Epidermal melanocyte (primary cell): ENCODE measurements at regions not wholly inside any gene's neighbourhood (a gene's known extent, or its start where the extent isn't known, plus 50 kb on each side); places are given as distances from the start of the nearest gene placed in this dataset.
"Not testable (repeated sequence)": the region's sequence is repeated elsewhere in the genome, so short reads cannot be mapped to it uniquely, and the experiment has no call there.

ENCODE experiments used
- DNase-seq: peaks from one replicate; pipeline ENCODE4 v3.0.0; 2011; ENCODE audit warnings: low spot score; ENCODE audit not compliant: insufficient read length

GRCh38 chr10:3578682-3579081 is 206.3 kb downstream of the KLF6 start:
- no peak for DNase-seq

DNA sequence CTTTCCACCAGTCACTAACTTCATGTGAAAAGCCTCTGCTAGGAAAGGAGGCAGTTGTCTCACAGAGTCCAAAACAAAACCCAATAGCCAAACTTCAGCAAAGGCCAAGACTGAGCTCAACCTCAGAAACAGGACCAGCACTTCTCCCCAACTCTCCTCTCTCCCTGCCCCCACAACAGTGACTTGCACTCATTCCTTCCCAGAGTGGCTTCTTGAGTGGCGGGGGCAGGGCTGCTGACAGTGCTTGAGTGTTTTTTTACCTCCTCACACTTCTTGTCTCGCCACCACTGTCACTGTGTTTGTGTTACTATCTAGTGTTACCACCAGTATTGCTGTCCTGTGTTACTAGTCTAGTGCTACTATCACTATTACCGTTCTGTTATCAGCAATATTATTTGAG is 206.8 kb downstream of the KLF6 start:
- no peak for DNase-seq

DNA sequence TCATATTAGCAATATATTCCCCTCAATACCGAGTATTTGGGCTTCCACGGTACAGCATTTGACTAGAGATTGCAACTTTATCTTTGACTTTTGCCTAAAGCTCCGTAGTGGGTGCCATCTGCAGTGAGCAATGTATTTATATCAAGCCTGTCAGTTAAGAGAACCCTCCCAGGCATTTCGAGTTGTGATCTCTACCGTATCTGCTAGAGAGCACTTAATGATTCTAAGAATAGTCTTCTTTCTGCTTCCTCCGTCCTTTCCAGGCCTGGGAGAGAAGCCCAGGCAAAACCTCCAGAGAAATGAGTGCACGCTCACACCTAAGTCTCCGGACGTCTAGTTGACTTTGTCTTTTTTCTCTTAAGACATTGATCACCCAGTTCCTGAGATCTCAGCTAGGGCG is 210.6 kb downstream of the KLF6 start:
- no peak for DNase-seq

GRCh38 chr10:3573498-3573897 is 211.5 kb downstream of the KLF6 start:
- DNase-seq, result no peak

DNA sequence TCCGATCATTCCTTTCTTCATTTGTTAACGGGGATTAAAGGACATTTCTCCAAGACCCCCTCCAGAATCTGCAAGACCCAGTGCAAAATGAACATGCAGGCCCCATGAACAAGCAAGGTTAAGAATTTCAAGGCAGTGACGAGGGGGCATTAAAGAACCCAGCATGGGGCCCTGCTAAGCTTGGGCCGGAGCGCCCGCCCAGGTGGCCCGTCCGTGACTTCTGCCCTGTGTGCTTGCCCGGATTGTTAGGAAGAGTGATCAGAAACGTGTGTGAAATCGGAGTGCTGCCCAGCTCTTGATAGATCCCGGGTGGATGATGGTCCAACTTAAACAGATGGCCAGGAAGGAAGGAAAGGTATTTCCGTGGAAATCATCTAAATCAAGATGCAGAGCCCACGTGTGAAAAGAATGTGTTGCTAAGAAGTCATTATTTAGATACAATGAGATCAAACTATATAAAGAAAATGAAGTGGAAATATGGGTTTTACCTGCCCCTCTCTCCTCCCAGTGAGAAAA is 213.6 kb downstream of the KLF6 start:
- DNase-seq, result no peak

GRCh38 chr10:3570855-3571266 is 214.1 kb downstream of the KLF6 start:
- DNase-seq, result no peak

DNA sequence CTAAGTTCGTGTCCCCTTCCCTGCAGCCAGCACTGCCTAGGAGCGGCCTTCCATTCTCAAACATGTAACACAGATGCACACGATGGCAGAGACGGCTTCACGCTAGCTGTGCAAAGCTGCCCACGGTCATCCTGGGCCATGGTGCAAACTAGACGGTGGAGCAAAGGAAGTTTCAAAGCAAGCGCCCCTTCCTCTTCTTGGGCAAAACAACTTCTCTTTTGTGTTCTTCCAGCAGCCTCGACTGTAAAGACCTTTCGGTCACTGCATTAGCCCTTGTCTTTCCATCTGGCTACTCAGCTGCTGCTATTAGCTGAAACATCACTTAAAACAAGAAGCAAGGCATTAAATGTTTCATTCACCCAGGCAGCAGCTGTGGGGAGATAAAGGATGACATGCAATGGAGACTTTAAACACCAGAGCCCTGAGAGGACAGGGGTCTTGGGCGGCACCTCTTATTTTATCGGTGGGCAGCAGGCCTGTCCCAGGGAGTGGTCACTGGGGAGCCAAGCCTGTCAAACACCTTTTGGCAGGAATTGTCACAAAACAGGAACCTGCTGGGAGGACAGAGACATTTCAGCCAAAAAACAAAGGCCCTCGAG is 214.8 kb downstream of the KLF6 start:
- no peak for DNase-seq

- no peak for DNase-seq
Observed at GRCh38 chr10:3568983-3569382, 216.0 kb downstream of the KLF6 start.

DNA sequence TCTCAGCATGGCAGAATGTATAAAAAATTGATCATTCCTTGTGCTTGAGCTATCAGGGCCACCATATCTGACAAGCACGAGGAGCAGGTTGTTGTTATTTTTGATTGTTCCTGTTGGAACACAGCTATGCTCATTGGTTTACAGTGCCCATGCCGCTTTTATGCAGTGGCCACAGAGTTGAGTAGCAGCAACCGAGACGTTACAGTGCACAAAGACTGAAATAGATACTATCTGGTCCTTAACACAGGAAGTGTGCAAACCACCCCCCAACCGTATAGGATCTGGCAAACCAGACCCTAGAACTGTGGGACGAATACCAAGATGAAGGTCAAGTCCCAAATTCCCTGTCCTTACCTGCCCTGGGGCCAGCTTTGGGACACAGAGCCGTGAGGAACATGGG is 216.6 kb downstream of the KLF6 start:
- DNase-seq, result no peak

- DNase-seq, result no peak
Observed at GRCh38 chr10:3567291-3567963, 217.6 kb downstream of the KLF6 start.

DNA sequence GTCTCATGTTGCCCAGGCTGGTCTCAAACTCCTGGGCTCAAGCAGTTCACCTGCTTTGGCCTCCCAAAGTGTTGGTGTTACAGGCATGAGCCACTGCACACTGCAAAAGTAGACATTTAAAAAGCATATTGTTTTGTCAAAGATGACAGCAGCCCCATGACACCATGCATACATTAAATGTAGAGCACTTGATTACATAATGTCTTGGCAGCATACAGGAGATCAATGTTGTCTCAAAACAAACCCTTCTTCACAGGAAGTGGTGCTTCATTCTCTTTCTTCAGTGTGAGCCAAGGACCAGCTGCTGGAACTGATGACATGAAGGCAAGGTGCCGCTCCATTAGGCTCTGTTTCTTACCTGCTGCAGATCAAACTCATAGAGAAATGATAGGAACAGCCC is 218.4 kb downstream of the KLF6 start:
- DNase-seq, result no peak

GRCh38 chr10:3564346-3565002 is 220.5 kb downstream of the KLF6 start:
- DNase-seq, result no peak

- no peak for DNase-seq
Observed at GRCh38 chr10:3563298-3563697, 221.7 kb downstream of the KLF6 start.

DNA sequence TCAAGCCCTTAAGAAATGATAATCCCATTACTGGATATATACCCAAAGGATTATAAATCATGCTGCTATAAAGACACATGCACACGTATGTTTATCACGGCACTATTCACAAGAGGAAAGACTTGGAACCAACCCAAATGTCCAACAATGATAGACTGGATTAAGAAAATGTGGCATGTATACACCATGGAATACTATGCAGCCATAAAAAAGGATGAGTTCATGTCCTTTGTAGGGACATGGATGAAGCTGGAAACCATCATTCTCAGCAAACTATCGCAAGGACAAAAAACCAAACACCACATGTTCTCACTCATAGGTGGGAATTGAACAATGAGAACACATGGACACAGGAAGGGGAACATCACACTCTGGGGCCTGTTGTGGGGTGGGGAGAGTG is 224.4 kb downstream of the KLF6 start:
- not testable (repeated sequence) for DNase-seq

GRCh38 chr10:3559527-3559926 is 225.5 kb downstream of the KLF6 start:
- no peak for DNase-seq

DNA sequence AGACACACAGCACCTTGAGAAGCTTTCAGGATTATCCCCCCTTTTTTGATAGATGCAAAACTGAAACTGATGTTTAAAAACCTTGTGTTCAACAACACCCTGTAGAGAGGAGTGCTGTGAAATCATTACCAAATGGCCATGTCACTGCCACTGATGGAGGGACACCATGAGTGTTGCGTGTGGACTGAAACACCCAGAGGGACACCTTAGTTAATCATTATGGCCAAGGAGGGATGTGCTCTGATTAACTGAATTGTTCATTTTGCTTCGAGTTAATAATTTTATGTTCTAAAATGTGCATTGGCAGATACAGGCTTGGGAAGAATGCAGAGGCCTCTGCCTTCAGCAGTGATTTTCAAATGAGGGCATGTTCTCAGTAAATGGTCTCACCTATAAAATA is 226.0 kb downstream of the KLF6 start:
- no peak for DNase-seq

GRCh38 chr10:3556191-3557017 is 228.6 kb downstream of the KLF6 start:
- not testable (repeated sequence) for DNase-seq

GRCh38 chr10:3554121-3554522 is 230.9 kb downstream of the KLF6 start:
- DNase-seq, result no peak

- DNase-seq, result no peak
Observed at GRCh38 chr10:3552281-3552680, 232.7 kb downstream of the KLF6 start.

- DNase-seq, result no peak
Observed at GRCh38 chr10:3551761-3552160, 233.2 kb downstream of the KLF6 start.

DNA sequence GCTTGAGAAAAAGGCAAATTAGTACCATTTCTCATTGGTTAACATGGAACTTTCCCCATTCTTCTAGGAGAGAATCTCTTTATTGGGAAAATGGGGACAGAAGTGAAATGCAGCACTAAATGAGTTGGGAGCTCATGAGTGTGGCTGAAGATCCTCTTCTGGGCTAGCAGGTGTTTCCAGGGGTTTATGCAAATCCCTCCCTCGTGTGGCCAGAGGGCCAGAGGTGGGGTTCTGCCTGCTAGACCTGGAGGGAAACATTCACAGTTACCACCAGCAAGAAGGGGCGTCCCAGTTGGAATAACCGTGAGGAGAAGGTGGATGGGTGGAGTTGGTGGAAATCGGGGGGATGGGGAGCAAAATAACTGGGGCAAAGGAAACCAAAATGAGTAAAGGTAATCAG is 235.9 kb downstream of the KLF6 start:
- DNase-seq, result no peak

GRCh38 chr10:3548702-3549101 is 236.3 kb downstream of the KLF6 start:
- no peak for DNase-seq
